ENCODE measurements at regions not wholly inside any gene's neighbourhood (a gene's known extent, or its start where the extent isn't known, plus 50 kb on each side); places are given as distances from the start of the nearest gene placed in this dataset.

- Histone ChIP-seq H3K36me3 (ENCODE audit: control insufficient read depth in 3 of 3, insufficient read depth in 2 of 3, low read depth in 1 of 3, low read length in 3 of 3) (no peaks in the 10 kb centered on the region), H3K9me3 (ENCODE audit: control insufficient read depth in 2 of 2, insufficient read depth in 1 of 2, low read depth in 1 of 2, low read length in 1 of 2) (no peaks in the 10 kb centered on the region), H3K27me3 (ENCODE audit: control insufficient read depth in 3 of 3, insufficient read depth in 3 of 3, low read length in 3 of 3) (peaks cover 0 to 3% (median 0%) of the 10 kb centered on the region in 3 donors), H3K27ac (ENCODE audit: low read depth in 1 of 3, low read length in 2 of 3) (no peak overlapping the region), H3K4me1 (ENCODE audit: control insufficient read depth in 3 of 3, insufficient read depth in 2 of 3, low read depth in 1 of 3, low read length in 2 of 3) (no peaks in the 10 kb centered on the region), H3K4me3 (ENCODE audit: low read depth in 1 of 3, low read length in 3 of 3) (no peak overlapping the region)
- FAIRE-seq = no peak
- WGBS, 3 donors = 39 to 49% (median 46%) methylated on average over 4 of the region's 4 CpGs
- no peak for DNase-seq
Observed at GRCh38 chr15:47824147-47824546, 106.8 kb downstream of the SEMA6D start.

DNA sequence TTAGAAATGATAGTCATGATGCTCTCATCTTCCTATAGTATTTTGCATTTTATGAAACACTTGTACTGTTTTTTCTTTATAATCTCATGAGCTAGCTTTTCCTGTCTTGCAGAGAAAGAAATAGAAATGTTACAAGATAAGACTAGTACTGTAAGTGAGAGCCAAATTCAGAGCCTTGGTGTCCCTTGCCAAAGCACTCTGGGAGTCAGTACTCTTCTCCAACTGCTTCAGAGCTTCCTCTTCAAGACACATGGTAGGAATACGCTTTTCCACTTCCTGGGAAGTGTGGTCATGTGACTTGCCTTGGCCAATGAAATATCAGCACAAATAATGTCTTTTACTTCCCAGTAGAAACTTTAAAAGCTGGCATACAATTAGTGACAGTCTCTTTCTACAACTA lies 112.4 kb downstream of the SEMA6D start:
- H3K4me1 ChIP-seq (ENCODE audit: control insufficient read depth in 3 of 3, insufficient read depth in 2 of 3, low read depth in 1 of 3, low read length in 2 of 3) = no peaks in the 10 kb centered on the region
- H3K9me3 ChIP-seq (ENCODE audit: control insufficient read depth in 2 of 2, insufficient read depth in 1 of 2, low read depth in 1 of 2, low read length in 1 of 2) = no peaks in the 10 kb centered on the region
- H3K36me3 ChIP-seq (ENCODE audit: control insufficient read depth in 3 of 3, insufficient read depth in 2 of 3, low read depth in 1 of 3, low read length in 3 of 3) = no peaks in the 10 kb centered on the region
- no peaks in the 10 kb centered on the region for H3K27me3 ChIP-seq (ENCODE audit: control insufficient read depth in 3 of 3, insufficient read depth in 3 of 3, low read length in 3 of 3)
- DNase-seq (no peak), FAIRE-seq (no peak)
- 39 to 91% (median 78%) methylated on average over 1 of the region's 1 CpG for WGBS, 3 donors
- no peak overlapping the region for H3K27ac ChIP-seq (ENCODE audit: low read depth in 1 of 3, low read length in 2 of 3)
- H3K4me3 ChIP-seq (ENCODE audit: low read depth in 1 of 3, low read length in 3 of 3) = no peak overlapping the region

- H3K36me3 ChIP-seq (ENCODE audit: control insufficient read depth in 3 of 3, insufficient read depth in 2 of 3, low read depth in 1 of 3, low read length in 3 of 3) = no peaks in the 10 kb centered on the region
- no peaks in the 10 kb centered on the region for H3K27me3 ChIP-seq (ENCODE audit: control insufficient read depth in 3 of 3, insufficient read depth in 3 of 3, low read length in 3 of 3)
- no peak overlapping the region for H3K27ac ChIP-seq (ENCODE audit: low read depth in 1 of 3, low read length in 2 of 3)
- no peak for DNase-seq
- no peak for FAIRE-seq
- 56 to 72% (median 58%) methylated on average over 1 of the region's 1 CpG for WGBS, 3 donors
- no peaks in the 10 kb centered on the region for H3K9me3 ChIP-seq (ENCODE audit: control insufficient read depth in 2 of 2, insufficient read depth in 1 of 2, low read depth in 1 of 2, low read length in 1 of 2)
- H3K4me1 ChIP-seq (ENCODE audit: control insufficient read depth in 3 of 3, insufficient read depth in 2 of 3, low read depth in 1 of 3, low read length in 2 of 3) = no peaks in the 10 kb centered on the region
- H3K4me3 ChIP-seq (ENCODE audit: low read depth in 1 of 3, low read length in 3 of 3) = no peak overlapping the region
Observed at GRCh38 chr15:47834093-47834492, 116.8 kb downstream of the SEMA6D start.

- no peaks in the 10 kb centered on the region for H3K9me3 ChIP-seq (ENCODE audit: control insufficient read depth in 2 of 2, insufficient read depth in 1 of 2, low read depth in 1 of 2, low read length in 1 of 2)
- no peaks in the 10 kb centered on the region for H3K27me3 ChIP-seq (ENCODE audit: control insufficient read depth in 3 of 3, insufficient read depth in 3 of 3, low read length in 3 of 3)
- DNase-seq = no peak
- no peak for FAIRE-seq
- H3K4me1 ChIP-seq (ENCODE audit: control insufficient read depth in 3 of 3, insufficient read depth in 2 of 3, low read depth in 1 of 3, low read length in 2 of 3) = peaks cover 0 to 6% (median 0%) of the 10 kb centered on the region in 3 donors
- 71 to 86% (median 75%) methylated on average over 6 of the region's 6 CpGs for WGBS, 3 donors
- H3K27ac ChIP-seq (ENCODE audit: low read depth in 1 of 3, low read length in 2 of 3) = no peak overlapping the region
- H3K4me3 ChIP-seq (ENCODE audit: low read depth in 1 of 3, low read length in 3 of 3) = no peak overlapping the region
- H3K36me3 ChIP-seq (ENCODE audit: control insufficient read depth in 3 of 3, insufficient read depth in 2 of 3, low read depth in 1 of 3, low read length in 3 of 3) = no peaks in the 10 kb centered on the region
Observed at GRCh38 chr15:47839233-47839825, 122.0 kb downstream of the SEMA6D start.

- no peaks in the 10 kb centered on the region for H3K36me3 ChIP-seq (ENCODE audit: control insufficient read depth in 3 of 3, insufficient read depth in 2 of 3, low read depth in 1 of 3, low read length in 3 of 3)
- 86 to 92% (median 91%) methylated on average over 4 of the region's 4 CpGs for WGBS, 3 donors
- no peak overlapping the region for H3K27ac ChIP-seq (ENCODE audit: low read depth in 1 of 3, low read length in 2 of 3)
- FAIRE-seq = no peak
- H3K9me3 ChIP-seq (ENCODE audit: control insufficient read depth in 2 of 2, insufficient read depth in 1 of 2, low read depth in 1 of 2, low read length in 1 of 2) = no peaks in the 10 kb centered on the region
- H3K4me3 ChIP-seq (ENCODE audit: low read depth in 1 of 3, low read length in 3 of 3) = no peak overlapping the region
- peaks cover 0 to 6% (median 0%) of the 10 kb centered on the region in 3 donors for H3K4me1 ChIP-seq (ENCODE audit: control insufficient read depth in 3 of 3, insufficient read depth in 2 of 3, low read depth in 1 of 3, low read length in 2 of 3)
- no peaks in the 10 kb centered on the region for H3K27me3 ChIP-seq (ENCODE audit: control insufficient read depth in 3 of 3, insufficient read depth in 3 of 3, low read length in 3 of 3)
- DNase-seq = no peak
Observed at GRCh38 chr15:47843124-47843663, 125.9 kb downstream of the SEMA6D start.

DNA sequence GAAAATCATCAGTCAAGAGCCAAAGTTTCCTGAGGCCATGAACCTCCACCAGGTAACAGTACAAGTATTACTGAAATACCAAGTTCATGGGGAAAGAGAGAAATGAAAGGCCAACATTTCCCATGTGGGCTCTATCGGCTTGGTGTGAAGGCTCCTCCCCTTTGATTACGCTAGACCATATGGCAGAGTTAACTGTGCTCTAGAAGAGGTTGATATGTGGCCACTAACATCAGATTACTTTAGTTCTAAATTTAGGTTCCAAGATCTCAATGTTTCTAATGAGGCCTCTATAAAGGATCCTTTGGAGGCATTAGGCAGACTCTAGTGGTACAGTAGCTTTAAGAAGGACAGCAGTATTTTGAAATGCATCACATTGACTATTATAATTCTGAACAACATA lies 127.1 kb downstream of the SEMA6D start:
- no peak for DNase-seq
- Histone ChIP-seq H3K36me3 (ENCODE audit: control insufficient read depth in 3 of 3, insufficient read depth in 2 of 3, low read depth in 1 of 3, low read length in 3 of 3) (no peaks in the 10 kb centered on the region), H3K27ac (ENCODE audit: low read depth in 1 of 3, low read length in 2 of 3) (no peak overlapping the region), H3K27me3 (ENCODE audit: control insufficient read depth in 3 of 3, insufficient read depth in 3 of 3, low read length in 3 of 3) (no peaks in the 10 kb centered on the region), H3K4me3 (ENCODE audit: low read depth in 1 of 3, low read length in 3 of 3) (no peak overlapping the region), H3K9me3 (ENCODE audit: control insufficient read depth in 2 of 2, insufficient read depth in 1 of 2, low read depth in 1 of 2, low read length in 1 of 2) (no peaks in the 10 kb centered on the region), H3K4me1 (ENCODE audit: control insufficient read depth in 3 of 3, insufficient read depth in 2 of 3, low read depth in 1 of 3, low read length in 2 of 3) (peaks cover 0 to 6% (median 0%) of the 10 kb centered on the region in 3 donors)
- WGBS, 3 donors = 67 to 98% (median 93%) methylated on average over 2 of the region's 2 CpGs
- no peak for FAIRE-seq

DNA sequence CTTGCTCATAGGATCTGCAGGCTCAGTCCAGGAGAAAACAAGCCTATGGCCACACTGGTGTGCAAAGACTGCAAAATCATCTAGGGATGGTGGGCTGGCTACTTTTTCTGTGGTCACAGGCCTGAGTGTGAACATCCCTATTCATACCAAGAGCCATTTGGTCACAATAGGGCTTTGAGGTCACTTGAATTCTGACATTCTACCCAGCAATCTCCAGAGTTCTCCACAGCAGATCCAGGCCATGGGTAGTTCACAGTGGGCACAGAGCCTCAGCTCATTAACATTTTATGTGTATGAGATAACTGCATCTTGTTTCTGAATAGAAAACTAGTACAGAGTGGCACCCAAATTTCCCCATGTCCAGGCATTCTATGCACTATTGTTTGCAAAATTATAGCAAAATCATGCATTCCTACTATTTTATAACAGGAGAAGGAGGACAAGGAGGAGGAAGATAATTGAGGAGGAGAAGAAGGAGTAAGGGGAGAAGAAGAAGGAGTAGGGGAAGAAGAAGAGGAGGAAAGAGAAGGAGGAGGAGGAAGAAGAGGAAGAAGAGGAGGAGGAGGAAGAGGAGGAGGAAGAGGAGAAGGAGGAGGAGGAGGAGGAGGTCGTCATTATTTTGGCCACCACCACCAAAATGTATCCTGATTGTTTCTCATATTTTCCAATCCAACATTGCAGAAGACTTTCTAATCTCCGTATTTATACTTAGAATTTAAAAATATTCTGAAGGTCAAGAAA lies 129.0 kb downstream of the SEMA6D start:
- WGBS, 3 donors = 80 to 92% (median 81%) methylated on average over 2 of the region's 2 CpGs
- Histone ChIP-seq H3K4me3 (ENCODE audit: low read depth in 1 of 3, low read length in 3 of 3) (no peak overlapping the region), H3K4me1 (ENCODE audit: control insufficient read depth in 3 of 3, insufficient read depth in 2 of 3, low read depth in 1 of 3, low read length in 2 of 3) (peaks cover 0 to under 1% (median 0%) of the 10 kb centered on the region in 3 donors), H3K36me3 (ENCODE audit: control insufficient read depth in 3 of 3, insufficient read depth in 2 of 3, low read depth in 1 of 3, low read length in 3 of 3) (no peaks in the 10 kb centered on the region), H3K9me3 (ENCODE audit: control insufficient read depth in 2 of 2, insufficient read depth in 1 of 2, low read depth in 1 of 2, low read length in 1 of 2) (no peaks in the 10 kb centered on the region), H3K27me3 (ENCODE audit: control insufficient read depth in 3 of 3, insufficient read depth in 3 of 3, low read length in 3 of 3) (no peaks in the 10 kb centered on the region), H3K27ac (ENCODE audit: low read depth in 1 of 3, low read length in 2 of 3) (no peak overlapping the region)
- DNase-seq (no peak), FAIRE-seq (no peak)

DNA sequence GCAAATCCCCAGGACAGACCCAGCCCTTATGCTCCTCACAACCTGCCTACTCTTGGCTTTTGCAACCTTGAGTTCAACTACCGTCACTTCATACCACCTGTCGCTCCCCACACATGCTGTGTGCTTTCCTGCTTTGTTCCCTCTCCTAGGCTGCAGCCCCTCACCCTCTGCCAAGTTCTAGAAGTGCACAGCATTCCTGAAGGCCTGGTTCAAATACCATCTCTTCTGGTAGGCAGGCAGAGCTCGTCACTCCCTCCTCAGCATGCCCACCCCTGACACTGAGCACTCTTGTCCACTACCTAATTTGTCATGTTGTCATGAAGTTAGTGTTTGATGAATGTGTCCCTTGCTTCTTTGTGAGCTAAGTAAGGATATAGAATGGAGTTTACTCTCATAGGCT lies 129.6 kb downstream of the SEMA6D start:
- Histone ChIP-seq H3K4me1 (ENCODE audit: control insufficient read depth in 3 of 3, insufficient read depth in 2 of 3, low read depth in 1 of 3, low read length in 2 of 3) (no peaks in the 10 kb centered on the region), H3K27me3 (ENCODE audit: control insufficient read depth in 3 of 3, insufficient read depth in 3 of 3, low read length in 3 of 3) (no peaks in the 10 kb centered on the region), H3K9me3 (ENCODE audit: control insufficient read depth in 2 of 2, insufficient read depth in 1 of 2, low read depth in 1 of 2, low read length in 1 of 2) (no peaks in the 10 kb centered on the region), H3K27ac (ENCODE audit: low read depth in 1 of 3, low read length in 2 of 3) (no peak overlapping the region), H3K4me3 (ENCODE audit: low read depth in 1 of 3, low read length in 3 of 3) (no peak overlapping the region), H3K36me3 (ENCODE audit: control insufficient read depth in 3 of 3, insufficient read depth in 2 of 3, low read depth in 1 of 3, low read length in 3 of 3) (no peaks in the 10 kb centered on the region)
- FAIRE-seq (no peak), DNase-seq (no peak)
- 77 to 81% (median 81%) methylated on average over 3 of the region's 3 CpGs for WGBS, 3 donors

All from small intestine (tissue), 7 donors.